Skin epidermis (tissue), 12 donors: ENCODE measurements at regions not wholly inside any gene's neighbourhood (a gene's known extent, or its start where the extent isn't known, plus 50 kb on each side); places are given as distances from the start of the nearest gene placed in this dataset.

Experiments
- H3K27ac ChIP-seq, 21 experiments: fragments of 200-600 bp; sonication (generic) in 11 of 21; one replicate each; pipeline ENCODE4 v1.5.0; 2020; ENCODE audit warnings: mild to moderate bottlenecking in 3 of 21, inconsistent platforms in 2 of 21, moderate library complexity in 2 of 21
- H3K4me3 ChIP-seq, 7 experiments: fragments of 200-600 bp; sonication (generic) in 2 of 7; one replicate each; pipeline ENCODE4 v1.5.0; 2020; ENCODE audit warnings: inconsistent platforms in 2 of 7, mild to moderate bottlenecking in 2 of 7, moderate library complexity in 1 of 7

DNA sequence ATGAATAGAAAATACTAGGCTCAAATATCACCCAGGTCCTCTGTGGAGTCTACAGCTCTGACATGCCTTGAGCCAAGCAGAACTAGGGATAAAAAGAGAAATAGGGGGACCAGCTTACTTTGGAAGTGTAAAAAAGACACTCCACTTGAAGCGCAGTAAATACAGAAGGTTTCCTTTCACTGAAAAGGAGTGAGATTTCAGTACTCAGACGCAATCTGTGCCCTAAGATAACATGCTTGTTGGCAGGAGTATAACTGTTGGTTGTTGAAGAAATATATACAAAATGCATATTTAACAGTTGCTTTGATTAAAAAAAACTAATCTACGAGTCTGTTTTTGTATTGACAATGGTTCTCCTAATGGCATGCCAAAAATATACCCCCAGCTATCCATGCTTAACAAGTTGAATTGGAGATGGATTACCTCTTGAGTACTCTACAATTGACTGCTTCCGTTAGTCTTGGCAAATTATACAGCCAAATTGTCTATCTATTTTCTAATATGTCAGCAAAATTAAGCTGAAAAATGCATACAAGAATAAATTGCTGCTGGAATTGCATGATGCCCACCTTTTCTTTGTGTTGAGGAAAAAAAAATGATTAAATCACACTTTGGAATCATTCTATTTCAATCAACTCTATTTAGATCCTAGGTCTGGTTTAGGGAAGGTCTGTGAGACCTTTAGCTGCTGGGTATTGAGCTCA lies 91.6 kb downstream of the FAT3 start:
- Histone ChIP-seq H3K27ac (no peak overlapping the region), H3K4me3 (no peak overlapping the region)

DNA sequence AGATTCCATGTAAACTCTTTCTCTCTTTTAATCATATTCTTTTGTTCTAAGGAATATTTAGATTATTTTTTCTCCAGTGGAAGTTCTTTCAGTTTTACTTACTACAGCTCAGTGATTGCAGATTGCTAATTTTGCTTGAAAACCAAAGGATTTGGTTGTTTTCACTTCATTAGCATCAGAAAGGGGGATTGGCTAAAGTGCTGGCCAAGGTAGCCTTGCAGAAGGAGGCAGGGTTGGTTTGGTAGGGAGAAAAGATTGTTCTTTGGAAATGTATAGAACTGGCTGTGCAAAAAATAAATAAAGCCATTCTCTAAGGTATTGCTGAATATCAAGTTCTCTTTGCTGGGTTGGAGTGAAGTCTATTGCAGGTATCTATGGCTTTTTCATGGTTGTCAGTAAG lies 92.6 kb downstream of the FAT3 start:
- Histone ChIP-seq H3K27ac (no peak overlapping the region), H3K4me3 (no peak overlapping the region)

DNA sequence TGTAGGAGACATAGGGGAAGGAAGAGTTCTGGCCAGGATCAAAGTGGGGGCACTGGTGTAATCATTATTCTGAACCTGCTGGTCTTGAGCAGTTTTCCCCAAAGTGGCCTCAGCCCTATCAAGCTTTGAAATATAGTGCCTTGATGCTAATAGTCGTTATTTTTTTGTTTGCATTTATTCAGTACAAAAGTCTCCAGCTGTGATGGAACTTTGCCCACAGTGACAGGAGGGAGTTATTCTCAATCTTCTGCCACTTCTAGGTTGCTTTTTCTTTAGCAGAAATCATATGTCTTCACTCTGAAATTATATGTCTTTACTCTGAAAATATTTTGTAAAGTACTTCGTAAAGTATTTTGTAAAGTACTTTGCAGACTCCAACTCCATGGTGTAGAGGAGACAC lies 93.1 kb downstream of the FAT3 start:
- Histone ChIP-seq H3K4me3 (no peak overlapping the region), H3K27ac (no peak overlapping the region)

DNA sequence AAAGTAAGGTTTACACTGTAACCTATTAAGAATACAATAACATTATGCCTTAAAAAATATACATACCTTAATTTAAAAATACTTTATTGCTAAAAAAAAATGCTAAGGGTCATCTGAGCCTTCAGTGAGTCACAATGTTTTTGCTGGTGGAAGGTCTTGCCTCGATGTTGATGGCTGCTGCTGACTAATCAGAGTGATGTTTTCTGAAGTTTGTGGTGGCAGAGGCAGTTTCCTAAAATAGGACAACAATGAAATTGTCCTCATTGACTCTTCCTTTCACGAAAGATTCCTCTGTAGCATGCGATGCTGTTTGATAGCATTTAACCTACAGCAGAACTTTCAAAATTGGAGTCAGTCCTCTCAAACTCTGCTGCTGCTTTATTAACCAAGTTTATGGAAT lies 97.6 kb downstream of the FAT3 start:
- H3K27ac ChIP-seq = no peak overlapping the region
- H3K4me3 ChIP-seq = no peak overlapping the region

DNA sequence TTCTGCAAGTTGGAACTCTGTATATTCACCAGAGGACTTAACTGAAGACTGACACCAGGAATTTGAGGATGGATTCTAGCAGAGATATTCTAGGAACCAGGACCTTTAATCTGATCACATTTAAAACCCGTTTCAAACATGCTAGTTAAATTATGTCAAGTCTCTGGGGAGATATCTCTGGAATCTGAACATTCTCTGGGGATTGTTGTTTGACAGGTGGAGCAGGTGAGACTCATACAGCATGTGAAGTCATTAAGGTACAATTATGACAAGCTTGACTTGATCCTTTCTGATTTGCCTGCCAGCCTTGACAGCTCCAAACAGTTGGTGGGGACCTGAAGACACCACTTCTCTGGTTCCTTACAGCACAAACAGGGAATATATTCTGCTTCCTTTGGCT lies 100.3 kb downstream of the FAT3 start:
- Histone ChIP-seq H3K27ac (no peak overlapping the region), H3K4me3 (no peak overlapping the region)

DNA sequence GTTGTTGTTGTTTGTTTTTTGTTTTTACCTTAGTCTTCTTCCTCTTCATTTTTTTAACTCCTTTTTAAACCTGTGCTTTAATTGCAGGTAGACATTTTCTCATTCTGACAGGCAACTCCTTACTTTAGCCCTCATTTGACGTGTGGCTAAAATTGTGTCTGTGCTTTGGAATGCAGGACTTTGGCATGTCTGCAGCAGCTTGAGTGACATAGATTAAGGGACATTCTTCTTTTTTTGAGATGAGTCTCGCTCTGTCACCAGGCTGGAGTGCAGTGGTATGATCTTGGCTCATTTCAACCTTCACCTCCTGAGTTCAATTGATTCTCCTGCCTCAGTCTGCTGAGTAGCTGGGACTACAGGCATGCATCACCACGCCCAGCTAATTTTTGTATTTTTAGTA lies 100.8 kb downstream of the FAT3 start:
- Histone ChIP-seq H3K4me3 (no peak overlapping the region), H3K27ac (no peak overlapping the region)

DNA sequence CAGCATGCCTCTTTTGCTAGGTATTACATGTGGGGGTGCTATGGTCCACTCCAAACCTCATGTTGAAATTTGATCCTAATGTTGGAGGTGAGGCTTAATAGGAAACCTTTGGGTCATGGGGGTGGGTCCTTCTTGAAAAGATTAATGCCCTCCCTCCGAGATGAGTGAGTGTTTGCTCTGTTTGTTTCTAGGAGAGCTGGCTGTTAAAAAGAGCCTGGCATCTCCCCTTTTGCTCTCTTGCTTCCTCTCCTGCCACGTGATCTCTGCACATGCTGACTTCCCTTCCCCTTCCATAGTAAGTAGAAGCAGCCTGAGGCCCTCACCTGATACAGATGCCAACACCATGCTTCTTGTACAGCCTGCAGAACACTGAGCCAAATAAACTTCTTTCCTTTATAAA lies 104.5 kb downstream of the FAT3 start:
- H3K4me3 ChIP-seq = no peak overlapping the region
- no peak overlapping the region for H3K27ac ChIP-seq

DNA sequence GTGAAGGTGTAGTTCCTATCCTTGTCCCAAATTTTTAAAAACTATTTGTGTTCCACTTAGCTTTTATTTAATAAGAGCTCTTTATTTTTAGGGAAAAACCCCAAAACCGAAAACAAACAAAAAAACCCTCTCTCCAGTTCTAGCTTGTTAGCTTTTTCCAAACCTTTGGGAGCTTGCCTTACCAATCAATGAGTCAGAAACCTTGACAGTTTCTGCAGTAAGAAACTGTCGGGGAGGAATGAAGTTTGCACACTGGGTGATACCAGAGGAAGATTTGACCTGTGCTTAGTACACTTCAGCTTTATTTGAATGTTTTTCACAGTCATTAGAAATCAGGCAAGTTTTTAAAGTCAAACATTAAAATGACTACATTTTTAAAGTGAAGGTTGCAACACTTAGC lies 105.0 kb downstream of the FAT3 start:
- Histone ChIP-seq H3K4me3 (no peak overlapping the region), H3K27ac (no peak overlapping the region)

DNA sequence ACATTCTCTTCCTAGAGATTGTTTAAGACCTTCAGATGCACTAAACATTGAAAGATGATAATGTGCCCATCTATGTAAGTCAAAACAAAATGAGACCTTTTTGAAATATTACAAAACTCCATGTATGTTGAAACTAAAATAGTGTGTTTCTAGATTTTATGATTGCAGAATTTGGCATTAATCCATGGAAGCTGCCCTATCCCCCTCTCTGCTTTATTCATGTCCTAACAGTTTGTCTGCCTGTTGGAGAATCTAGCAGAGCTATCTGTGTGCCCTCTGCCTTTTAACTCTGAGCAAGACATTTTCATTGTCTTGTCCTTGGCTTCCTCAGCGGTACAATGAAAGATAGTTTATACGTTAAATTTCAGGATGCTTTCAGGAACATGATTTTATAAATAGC lies 105.5 kb downstream of the FAT3 start:
- Histone ChIP-seq H3K4me3 (no peak overlapping the region), H3K27ac (no peak overlapping the region)

DNA sequence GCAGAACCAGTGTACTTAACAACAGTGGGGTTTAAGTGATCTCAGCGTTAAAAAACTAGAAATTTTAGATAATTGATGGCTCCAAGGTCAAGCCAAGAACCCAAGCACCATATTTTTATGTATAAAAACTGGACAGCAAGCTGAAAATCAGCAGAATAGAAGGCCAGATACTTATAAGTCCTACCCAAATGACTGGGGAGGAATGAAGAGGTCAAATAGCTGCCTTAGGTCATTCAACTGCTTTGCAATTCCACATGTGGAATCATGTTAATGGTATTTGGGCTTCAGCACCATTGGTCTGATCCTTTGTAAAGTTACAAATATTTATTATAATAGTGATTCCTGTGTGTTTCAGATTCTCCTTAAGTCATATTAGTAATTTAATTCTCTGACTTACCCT lies 108.4 kb downstream of the FAT3 start:
- no peak overlapping the region for H3K27ac ChIP-seq
- H3K4me3 ChIP-seq = no peak overlapping the region

DNA sequence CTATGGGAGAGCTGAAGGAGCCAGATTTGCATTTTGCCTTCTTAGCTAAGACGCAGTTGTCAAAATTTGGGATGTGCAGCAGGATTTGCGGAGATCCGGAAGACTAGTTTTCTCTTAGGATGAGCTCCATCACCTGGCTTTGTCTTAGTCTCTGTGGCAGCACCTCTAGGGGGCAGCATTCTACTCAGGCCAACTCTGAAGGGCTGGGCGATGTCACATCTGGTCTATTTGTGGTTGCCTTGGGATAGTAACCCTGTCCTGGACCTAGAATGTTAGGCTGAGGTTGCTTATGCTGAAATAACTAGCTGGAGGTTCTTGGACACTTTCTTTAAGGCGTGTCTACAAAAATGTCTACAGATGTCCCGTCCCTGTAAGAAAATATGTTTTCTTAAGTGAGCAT lies 116.2 kb downstream of the FAT3 start:
- Histone ChIP-seq H3K27ac (no peak overlapping the region), H3K4me3 (no peak overlapping the region)

DNA sequence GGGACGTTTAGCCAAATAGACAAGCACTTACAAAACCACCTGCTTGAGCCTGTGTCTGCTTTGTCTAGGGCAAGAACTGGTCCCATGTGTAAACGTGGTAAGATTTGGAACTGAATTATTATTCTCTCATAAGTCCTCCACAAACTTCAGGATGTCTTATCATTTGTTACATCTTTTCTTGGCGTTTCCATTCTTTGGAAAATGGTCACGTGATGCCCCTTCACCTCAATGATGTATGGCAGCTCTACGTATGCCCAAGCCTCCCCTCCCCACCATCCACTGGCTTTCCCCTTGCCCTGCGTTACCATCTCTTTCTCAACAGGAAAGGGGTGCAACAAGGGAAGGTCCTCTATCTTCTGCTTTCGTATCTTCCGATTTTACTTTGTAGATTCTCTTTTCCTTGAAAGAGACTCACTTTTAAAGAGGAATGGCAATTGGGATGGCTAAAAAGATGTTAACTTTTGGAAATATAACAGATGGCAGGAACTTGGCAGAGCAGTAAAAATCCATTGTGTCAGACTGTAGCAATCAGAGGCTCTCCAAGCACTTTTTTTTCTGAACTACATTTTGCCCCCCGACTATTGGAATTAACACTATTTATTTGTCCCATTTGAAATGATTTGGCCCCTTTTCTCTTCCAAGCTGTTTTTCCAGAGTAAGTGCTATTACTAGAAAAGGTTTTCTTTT lies 117.6 kb downstream of the FAT3 start:
- Histone ChIP-seq H3K4me3 (no peak overlapping the region), H3K27ac (no peak overlapping the region)

DNA sequence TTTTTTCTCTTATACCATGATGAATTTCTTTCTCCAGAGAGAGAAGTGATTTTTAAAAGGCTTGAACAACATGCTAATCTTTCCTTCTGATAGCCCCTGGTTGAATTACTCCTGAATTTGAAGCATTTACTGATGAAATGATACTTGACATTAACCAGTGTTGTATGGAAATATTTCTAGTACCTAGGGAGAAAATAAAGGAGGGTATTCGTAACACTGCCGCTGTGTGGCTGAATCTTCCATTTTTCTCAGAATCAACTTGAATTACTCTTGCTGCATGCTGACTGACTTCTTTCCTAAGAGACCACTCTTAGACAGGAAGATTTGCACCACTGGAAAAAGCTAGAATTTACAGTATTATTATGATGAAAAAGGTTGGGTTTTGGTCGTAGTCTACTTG lies 118.3 kb downstream of the FAT3 start:
- no peak overlapping the region for H3K27ac ChIP-seq
- no peak overlapping the region for H3K4me3 ChIP-seq

DNA sequence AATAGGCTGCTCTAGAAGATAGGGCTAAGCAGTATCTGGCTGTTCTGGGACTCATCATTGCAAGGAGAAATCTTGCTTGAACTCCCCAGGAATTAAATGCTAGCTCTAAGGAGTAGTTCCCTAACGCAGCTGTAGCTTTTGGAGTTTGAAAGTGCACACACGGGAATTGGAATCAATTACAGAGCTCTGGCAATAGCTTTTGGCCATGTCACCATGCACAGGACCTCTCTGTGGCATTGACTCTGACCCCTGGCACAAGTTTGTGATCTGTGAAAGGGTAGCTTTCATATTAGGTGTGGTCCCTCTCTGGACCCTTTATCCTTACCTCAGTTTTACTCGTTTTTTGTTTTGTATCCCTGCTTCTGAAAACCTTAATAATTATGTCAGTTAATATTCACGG lies 121.6 kb downstream of the FAT3 start:
- Histone ChIP-seq H3K27ac (no peak overlapping the region), H3K4me3 (no peak overlapping the region)

DNA sequence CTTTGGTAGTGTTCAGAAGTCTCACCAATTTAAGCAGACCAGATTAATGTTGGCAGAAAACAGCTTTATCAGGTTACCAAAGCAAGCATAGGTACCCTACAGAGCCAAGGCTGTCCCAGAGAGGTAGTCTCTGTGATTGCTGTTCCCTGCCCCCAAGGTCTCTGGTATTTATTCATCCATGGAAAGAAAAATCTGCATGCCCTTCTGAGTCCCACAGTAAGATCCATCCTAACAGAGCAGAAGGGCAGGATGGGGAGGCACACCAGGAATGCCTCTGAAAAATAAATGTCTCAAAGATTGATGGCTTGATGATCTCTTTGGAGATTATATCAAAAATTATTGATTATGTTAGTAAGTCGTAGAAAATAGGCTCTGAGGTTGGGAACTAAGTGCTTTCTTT lies 122.8 kb downstream of the FAT3 start:
- Histone ChIP-seq H3K27ac (no peak overlapping the region), H3K4me3 (no peak overlapping the region)

DNA sequence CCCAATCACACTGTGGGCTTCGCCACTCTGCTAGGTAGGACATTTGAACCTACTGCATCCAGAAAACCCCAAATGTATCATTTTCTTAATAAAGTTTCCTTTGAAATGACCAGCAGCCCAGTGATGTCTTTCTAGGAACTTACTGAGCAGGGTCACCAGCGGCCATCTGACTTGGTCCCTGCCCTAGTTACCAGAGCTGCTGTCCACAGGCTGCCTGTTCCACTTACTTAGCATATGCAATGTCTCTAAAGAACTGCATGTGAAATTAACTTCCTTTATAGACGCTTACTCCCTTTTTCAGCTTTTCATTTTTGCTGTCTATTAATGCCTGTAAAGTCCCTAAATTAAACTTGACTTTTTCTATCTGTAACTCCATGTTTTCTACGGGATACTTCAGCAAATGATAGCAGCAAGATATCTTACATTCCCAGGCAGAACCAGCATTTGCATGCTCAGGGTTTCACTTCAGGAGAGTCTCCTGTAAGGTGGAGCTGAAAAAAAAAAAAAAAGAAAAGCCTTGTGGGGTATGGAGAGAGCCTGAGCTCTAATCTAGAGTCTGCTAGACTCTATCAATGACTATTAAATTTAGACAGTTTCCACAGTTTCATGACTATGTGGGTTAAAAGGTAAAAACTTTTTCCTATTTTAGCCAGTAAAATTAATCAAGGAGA lies 125.0 kb downstream of the FAT3 start:
- H3K4me3 ChIP-seq = no peak overlapping the region
- H3K27ac ChIP-seq = no peak overlapping the region

DNA sequence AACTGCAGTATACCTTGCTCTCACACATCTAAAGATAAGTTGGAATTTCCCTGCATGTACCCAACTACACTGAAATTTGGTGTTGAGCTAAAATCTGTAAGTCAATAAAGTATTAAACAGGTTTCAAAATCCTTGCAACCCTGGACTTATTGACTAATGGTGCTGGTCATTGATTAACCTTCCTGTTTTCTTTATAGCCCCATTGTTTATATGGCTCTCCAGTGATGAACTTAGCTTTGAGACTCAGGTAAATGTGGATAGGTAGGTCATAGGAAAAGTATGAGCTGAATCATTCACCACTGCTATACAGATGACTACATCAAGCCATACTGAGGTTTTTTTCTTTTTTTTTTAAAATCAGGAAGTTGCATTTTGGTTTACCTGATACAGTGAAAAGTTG lies 132.7 kb downstream of the FAT3 start:
- Histone ChIP-seq H3K4me3 (no peak overlapping the region), H3K27ac (no peak overlapping the region)

DNA sequence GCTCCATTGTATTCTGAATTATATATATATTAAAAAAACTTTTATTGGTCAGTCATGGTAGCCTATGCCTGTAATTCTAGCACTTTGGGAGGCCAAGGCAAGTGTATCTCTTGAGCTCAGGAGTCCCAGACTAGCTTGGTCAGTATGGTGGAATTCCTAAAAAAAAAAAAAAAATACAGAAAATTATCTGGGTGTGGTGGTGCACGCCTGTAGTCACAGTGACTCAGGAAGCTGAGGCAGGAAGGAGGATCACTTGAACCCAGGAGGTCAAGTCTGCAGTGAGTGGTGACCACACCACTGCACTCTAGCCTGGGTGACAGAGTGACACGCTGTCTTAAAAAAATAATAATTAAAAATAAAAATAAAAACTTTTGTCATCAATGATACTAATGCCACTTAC lies 133.2 kb downstream of the FAT3 start:
- Histone ChIP-seq H3K27ac (no peak overlapping the region), H3K4me3 (no peak overlapping the region)

DNA sequence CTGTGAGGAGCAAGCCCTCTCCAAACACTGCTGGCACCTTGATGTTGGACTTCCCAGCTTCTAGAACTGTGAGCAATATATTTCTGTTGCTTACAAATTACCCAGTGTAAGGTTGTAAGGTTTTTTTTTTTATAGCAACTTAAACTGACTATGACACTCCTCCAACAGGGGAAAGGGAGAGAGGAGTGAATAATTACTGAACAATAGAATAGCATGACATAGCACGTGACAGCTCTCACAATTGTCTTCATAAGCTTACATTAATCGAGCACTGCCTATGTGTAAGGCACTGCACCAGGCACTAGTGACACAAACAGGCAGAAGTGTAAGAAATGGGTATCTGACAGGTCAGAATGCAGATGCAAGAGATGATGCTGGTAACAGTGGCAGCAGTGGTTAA lies 136.9 kb downstream of the FAT3 start:
- no peak overlapping the region for H3K4me3 ChIP-seq
- no peak overlapping the region for H3K27ac ChIP-seq

DNA sequence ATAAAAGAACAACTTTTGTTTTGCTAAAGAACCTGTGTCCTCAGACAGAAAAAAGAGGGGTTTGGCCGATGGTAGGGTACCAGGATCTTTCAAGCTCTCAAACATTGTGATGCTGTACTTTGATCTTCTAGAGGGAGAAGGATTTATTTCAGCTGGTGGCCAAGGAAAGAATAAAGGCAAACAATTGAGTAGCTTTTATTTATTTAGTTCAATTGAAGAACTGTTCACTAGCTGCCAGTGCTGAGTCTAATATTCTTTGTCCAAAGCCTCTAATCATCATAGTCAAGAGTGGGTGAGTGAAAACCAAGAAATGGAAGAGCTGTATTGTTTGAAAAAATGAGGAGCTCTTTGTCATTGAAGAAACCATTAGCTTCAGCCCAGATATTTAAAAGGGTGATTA lies 138.4 kb downstream of the FAT3 start:
- Histone ChIP-seq H3K4me3 (no peak overlapping the region), H3K27ac (no peak overlapping the region)

DNA sequence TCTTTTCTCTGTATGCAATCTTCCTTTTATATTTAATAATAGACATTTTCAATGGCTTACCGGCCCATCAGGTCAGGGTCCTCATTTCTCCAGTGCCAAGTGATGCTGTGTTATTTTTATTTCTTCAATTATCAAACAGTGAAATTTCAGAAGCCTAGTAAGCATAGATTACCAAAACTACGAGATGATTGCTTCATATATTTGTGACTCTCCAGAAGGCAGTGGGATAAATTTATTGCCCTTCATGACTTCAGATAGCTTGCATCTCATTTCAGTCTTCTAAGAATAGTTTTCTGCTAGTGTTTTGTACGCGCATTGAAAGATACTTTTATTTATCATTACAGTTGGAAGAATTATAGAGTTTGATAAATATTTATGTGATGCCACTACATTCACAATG lies 139.6 kb downstream of the FAT3 start:
- H3K27ac ChIP-seq = no peak overlapping the region
- H3K4me3 ChIP-seq = no peak overlapping the region
